Omental fat pad (tissue), 3 donors: ENCODE measurements at regions not wholly inside any gene's neighbourhood (a gene's known extent, or its start where the extent isn't known, plus 50 kb on each side); places are given as distances from the start of the nearest gene placed in this dataset.

ENCODE experiments used
- ATAC-seq: fragments of 150-250 bp; one replicate; pipeline ENCODE4 v1.9.1; 2016; ENCODE audit warnings: mild to moderate bottlenecking, moderate library complexity; ENCODE audit not compliant: low FRiP score
- DNase-seq: peaks from one replicate; pipeline ENCODE4 v3.0.0-alpha.2; 2019; ENCODE audit warnings: low spot score
- CTCF ChIP-seq, 3 donors: fragments of 450-650 bp; IDR thresholded peaks; one replicate each; pipeline ENCODE4 v1.5.1; 2016 to 2017; ENCODE audit warnings: antibody characterized with exemption in 3 of 3, mild to moderate bottlenecking in 3 of 3, moderate library complexity in 2 of 3

GRCh38 chr20:48058611-48059559 lies 273.6 kb upstream of the SULF2 start:
- DNase-seq: no peak
- TF ChIP-seq CTCF (IDR thresholded peaks at IDR 0.05): no peak
- no peak for ATAC-seq

GRCh38 chr20:48057739-48058138 lies 272.5 kb upstream of the SULF2 start:
- no peak for TF ChIP-seq CTCF (IDR thresholded peaks at IDR 0.05)
- ATAC-seq (no peak), DNase-seq (no peak)

DNA sequence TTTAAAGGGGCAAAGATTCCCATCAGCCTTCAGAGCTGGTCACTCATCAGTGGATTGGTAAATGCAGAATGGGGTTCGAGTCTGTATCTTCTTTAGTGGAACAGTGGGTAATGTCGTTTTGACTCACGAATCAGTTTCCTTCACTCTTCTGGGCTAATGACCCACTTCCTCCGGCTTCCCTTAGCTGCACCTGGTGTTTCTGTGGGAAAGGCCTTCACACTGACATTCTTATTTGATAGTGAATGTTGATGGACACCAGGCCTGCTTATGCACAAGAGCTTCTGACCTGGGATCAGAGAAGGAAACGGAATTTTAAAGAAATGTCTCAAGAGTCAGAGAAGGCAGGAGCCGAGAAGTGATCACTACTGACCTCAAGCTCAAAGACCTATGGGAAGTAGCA lies 272.0 kb upstream of the SULF2 start:
- ATAC-seq: no peak
- TF ChIP-seq CTCF (IDR thresholded peaks at IDR 0.05): no peak
- DNase-seq: no peak

GRCh38 chr20:48056218-48056617 lies 270.9 kb upstream of the SULF2 start:
- ATAC-seq (no peak), DNase-seq (no peak)
- no peak for TF ChIP-seq CTCF (IDR thresholded peaks at IDR 0.05)

- no peak for TF ChIP-seq CTCF (IDR thresholded peaks at IDR 0.05)
- ATAC-seq: no peak
- DNase-seq: no peak
These were observed 268.8 kb upstream of the SULF2 start for GRCh38 chr20:48054051-48054450.

DNA sequence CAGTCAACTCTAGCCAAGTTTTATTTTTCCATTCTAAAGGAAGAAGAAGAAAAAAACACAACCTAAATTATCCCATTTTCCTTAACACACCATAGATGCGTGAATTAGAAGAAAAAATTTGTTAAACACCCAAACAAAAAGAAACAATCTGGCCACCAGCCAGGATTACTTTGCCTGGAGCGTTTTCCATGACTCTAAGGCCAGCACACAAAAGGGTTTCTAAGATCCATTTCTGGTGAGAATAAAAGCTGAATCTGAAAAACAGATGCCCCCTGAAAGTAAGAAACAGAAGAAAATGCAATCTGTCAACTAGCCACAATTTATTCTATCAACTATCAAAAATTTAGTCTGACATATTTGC lies 267.2 kb upstream of the SULF2 start:
- no peak for TF ChIP-seq CTCF (IDR thresholded peaks at IDR 0.05)
- ATAC-seq (no peak), DNase-seq (no peak)
